B cell (primary cell): ENCODE measurements at regions not wholly inside any gene's neighbourhood (a gene's known extent, or its start where the extent isn't known, plus 50 kb on each side); places are given as distances from the start of the nearest gene placed in this dataset.

ENCODE experiments used
- ATAC-seq: fragments of 200-7000 bp; cut with Tn5 transposase; one replicate; pipeline ENCODE4 v1.10.0; 2021; ENCODE audit warnings: low read depth, mild to moderate bottlenecking, moderate number of reproducible peaks, moderate library complexity
- CTCF ChIA-PET: fragments of 350-600 bp; sonication (Branson Sonifier 250); formaldehyde crosslinking; loops from one replicate; lab custom pipeline; 2021; ENCODE audit warnings: antibody characterized with exemption, inconsistent platforms; lab: Charles Lee
- POLR2A ChIA-PET: fragments of 350-600 bp; sonication (Branson Sonifier 250); formaldehyde crosslinking; loops from one replicate; lab custom pipeline; 2021; ENCODE audit warnings: antibody characterized with exemption; lab: Charles Lee
- DNase-seq: peaks from one replicate; pipeline ENCODE4 v3.0.0; 2013
- H2AFZ ChIP-seq: 2 replicates; pipeline ENCODE4 v1.6.1; 2012; ENCODE audit warnings: mild to moderate bottlenecking, low read depth, low read length; ENCODE audit not compliant: insufficient read depth, poor library complexity, severe bottlenecking
- H3K27ac ChIP-seq, 2 donors: 1 replicate in 1 of 2; 2 replicates in 1 of 2; pipeline ENCODE4 v1.5.1; 2012 to 2013; ENCODE audit warnings: low read length in 2 of 2, mild to moderate bottlenecking in 2 of 2, moderate library complexity in 1 of 2
- H3K27me3 ChIP-seq, 4 experiments: fragments of 200-600 bp in 1 of 4; sonication (generic) in 1 of 4; replicated peaks in 1 of 4; 1 replicate in 2 of 4; 2 replicates in 2 of 4; pipeline versions ENCODE4 v1.6.1 to v1.7.0; 2013 to 2016; ENCODE audit warnings: low read length in 3 of 4, mild to moderate bottlenecking in 2 of 4, mixed read lengths in 1 of 4, moderate library complexity in 1 of 4; ENCODE audit not compliant: insufficient read depth in 4 of 4, control insufficient read depth in 3 of 4; ENCODE audit errors: control extremely low read depth in 1 of 4
- H3K36me3 ChIP-seq, 2 experiments: replicated peaks in 1 of 2; 1 replicate in 1 of 2; 2 replicates in 1 of 2; pipeline versions ENCODE4 v1.6.1 to v1.7.1; 2013; ENCODE audit warnings: low read length in 1 of 2; ENCODE audit not compliant: insufficient read depth in 2 of 2, control insufficient read depth in 1 of 2; ENCODE audit errors: control extremely low read depth in 1 of 2, extremely low read depth in 1 of 2
- H3K4me1 ChIP-seq, 2 donors: fragments of 200-600 bp in 1 of 2; sonication (generic) in 1 of 2; 1 replicate in 1 of 2; 2 replicates in 1 of 2; pipeline versions ENCODE4 v1.5.1 to v1.6.1; 2013 to 2017; ENCODE audit warnings: low read length in 2 of 2; ENCODE audit not compliant: control insufficient read depth in 2 of 2, insufficient read depth in 2 of 2
- H3K4me2 ChIP-seq: replicated peaks from 2 replicates; pipeline ENCODE3; 2012; ENCODE audit warnings: mild to moderate bottlenecking, low read depth, low read length; ENCODE audit not compliant: poor library complexity, severe bottlenecking
- H3K4me3 ChIP-seq, 5 experiments: fragments of 200-600 bp in 1 of 5; sonication (generic) in 1 of 5; 1 replicate in 3 of 5; 2 replicates in 2 of 5; pipeline versions ENCODE4 v1.5.1 to v1.7.0; 2011 to 2016; ENCODE audit warnings: low read length in 4 of 5, mild to moderate bottlenecking in 4 of 5, low read depth in 2 of 5, control low read depth in 1 of 5, moderate library complexity in 1 of 5; ENCODE audit not compliant: insufficient read depth in 1 of 5; ENCODE audit errors: control extremely low read depth in 1 of 5, extremely low read depth in 1 of 5
- H3K79me2 ChIP-seq: fragments of 200-600 bp; sonication (generic); one replicate; pipeline ENCODE4 v1.6.0; 2016; ENCODE audit warnings: low read length; ENCODE audit not compliant: control insufficient read depth, insufficient read depth
- H3K9ac ChIP-seq: fragments of 200-600 bp; sonication (generic); 2 replicates; pipeline ENCODE4 v1.6.1; 2017; ENCODE audit warnings: mild to moderate bottlenecking, low read length, moderate library complexity
- H3K9me3 ChIP-seq, 3 donors: one replicate each; pipeline versions ENCODE4 v1.6.1 to v1.7.1; 2013; ENCODE audit warnings: low read length in 2 of 3; ENCODE audit not compliant: control insufficient read depth in 2 of 3, insufficient read depth in 1 of 3; ENCODE audit errors: control extremely low read depth in 1 of 3
- H4K20me1 ChIP-seq: 2 replicates; pipeline ENCODE4 v1.6.0; 2012; ENCODE audit warnings: mild to moderate bottlenecking, low read length; ENCODE audit not compliant: insufficient read depth, control insufficient read depth, poor library complexity, severe bottlenecking
- H3K27ac Mint-ChIP-seq: one replicate; pipeline ENCODE4 v1.8.0; 2021; ENCODE audit warnings: mixed read lengths
- H3K27me3 Mint-ChIP-seq: one replicate; pipeline ENCODE4 v1.8.0; 2021; ENCODE audit warnings: mixed read lengths
- H3K4me1 Mint-ChIP-seq: one replicate; pipeline ENCODE4 v1.8.0; 2021; ENCODE audit warnings: mixed read lengths
- H3K4me3 Mint-ChIP-seq: one replicate; pipeline ENCODE4 v1.8.0; 2021; ENCODE audit warnings: mixed read lengths
- H3K9me3 Mint-ChIP-seq: one replicate; pipeline ENCODE4 v1.8.0; 2022; ENCODE audit warnings: mixed read lengths; ENCODE audit not compliant: insufficient read depth
- CTCF ChIP-seq: fragments of 200-600 bp; IDR thresholded peaks from one replicate; pipeline ENCODE4 v1.8.0; 2022; ENCODE audit warnings: antibody characterized with exemption, mild to moderate bottlenecking
- EZH2 ChIP-seq: IDR thresholded peaks from 2 replicates; pipeline ENCODE4 v1.6.1; 2012; ENCODE audit warnings: borderline replicate concordance, low read depth, mild to moderate bottlenecking, moderate library complexity, low read length; ENCODE audit not compliant: insufficient read depth, poor library complexity, severe bottlenecking
- WGBS: methylation state at CpG from one replicate; pipeline ENCODE4 v1.1.5; 2013; ENCODE audit warnings: missing lambda C conversion rate; ENCODE audit not compliant: insufficient coverage; 5-methylcytosine and 5-hydroxymethylcytosine counted together
- intact Hi-C: fragments of 100-400 bp; cut with micrococcal nuclease; formaldehyde crosslinking; loops from one replicate; pipeline ENCODE4 v1.10.0; 2022

DNA sequence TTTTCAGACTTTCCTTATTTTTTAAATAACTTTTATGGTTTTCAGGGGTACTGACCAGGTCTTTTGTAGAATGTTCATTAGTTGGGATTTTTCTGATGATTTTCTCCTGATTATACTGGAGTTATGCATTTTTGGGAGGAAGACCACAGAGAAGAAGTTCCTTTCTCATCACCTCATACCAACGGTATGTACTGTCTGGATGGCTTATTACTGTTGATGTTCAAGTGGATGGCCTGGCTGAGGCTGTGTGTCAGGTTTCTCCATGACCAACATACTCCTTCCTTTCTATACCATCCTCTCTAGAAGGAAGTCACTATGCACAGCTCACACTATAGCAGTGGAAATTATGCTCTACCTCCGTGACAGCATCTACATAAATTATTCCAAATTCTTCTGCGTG is 71.1 kb upstream of the NR3C1 start:
- Histone ChIP-seq H3K79me2 (no peaks in the 10 kb centered on the region), H4K20me1 (no peaks in the 10 kb centered on the region), H3K4me1 (no peaks in the 10 kb centered on the region), H3K27me3 (no peaks in the 10 kb centered on the region), H2AFZ (no peak overlapping the region), H3K9me3 (no peaks in the 10 kb centered on the region), H3K4me3 (no peak overlapping the region), H3K27ac (no peak overlapping the region), H3K4me2 (no peak overlapping the region), H3K9ac (no peak overlapping the region), H3K36me3 (no peaks in the 10 kb centered on the region)
- CTCF ChIA-PET, result interaction anchor here (0.6 kb wide), 1 partner anchor 773 kb away, joined by 5 read pairs; no protein-coding TSS in a partner anchor
- intact Hi-C loops, result loop anchor here (5.0 kb wide), 1 partner anchor 37 kb away; no protein-coding TSS in a partner anchor
- DNase-seq (no peak), ATAC-seq (no peak)
- Mint-ChIP-seq H3K9me3 (no peaks in the 10 kb centered on the region), H3K27me3 (no peaks in the 10 kb centered on the region), H3K4me1 (no peaks in the 10 kb centered on the region), H3K4me3 (no peak overlapping the region), H3K27ac (no peak overlapping the region)
- WGBS, result no CpG with 5 or more reads among the region's 3 CpGs
- TF ChIP-seq CTCF, result no peak
- no peak for TF ChIP-seq EZH2
- POLR2A ChIA-PET, result no interaction called here

- no peak overlapping the region for H2AFZ ChIP-seq
- no peaks in the 10 kb centered on the region for H3K36me3 ChIP-seq
- H3K27ac ChIP-seq, result no peak overlapping the region
- ATAC-seq, result no peak
- no peak overlapping the region for H3K4me2 ChIP-seq
- Mint-ChIP-seq H3K27me3 (no peaks in the 10 kb centered on the region), H3K4me1 (no peaks in the 10 kb centered on the region), H3K9me3 (no peaks in the 10 kb centered on the region), H3K4me3 (no peak overlapping the region), H3K27ac (no peak overlapping the region)
- H3K79me2 ChIP-seq, result no peaks in the 10 kb centered on the region
- H3K27me3 ChIP-seq, result no peaks in the 10 kb centered on the region
- 88% methylated on average over 2 of the region's 5 CpGs for WGBS
- no peak for TF ChIP-seq EZH2
- TF ChIP-seq CTCF, result no peak
- no peak overlapping the region for H3K4me3 ChIP-seq
- ChIA-PET CTCF (no interaction called here), POLR2A (no interaction called here)
- no peaks in the 10 kb centered on the region for H3K4me1 ChIP-seq
- no peaks in the 10 kb centered on the region for H4K20me1 ChIP-seq
- intact Hi-C loops, result loop anchor here (5.0 kb wide), 1 partner anchor 36 kb away; no protein-coding TSS in a partner anchor
- DNase-seq, result no peak
- no peak overlapping the region for H3K9ac ChIP-seq
- no peaks in the 10 kb centered on the region for H3K9me3 ChIP-seq
Observed at GRCh38 chr5:143473481-143473880, 70.0 kb upstream of the NR3C1 start.
